K562 (cell line): ENCODE measurements at regions not wholly inside any gene's neighbourhood (a gene's known extent, or its start where the extent isn't known, plus 50 kb on each side); places are given as distances from the start of the nearest gene placed in this dataset.
A peak's percentile ranks its signal among the peaks of the same experiment; 100 is the strongest.

Experiments
- ATAC-seq: fragments of 200-7000 bp; cut with Tn5 transposase; 3 replicates; pipeline ENCODE4 v1.9.1; 2020; ENCODE audit warnings: moderate library complexity
- BruUV-seq: library from RNA; stranded (reverse); fragments of 400-500 nt; replicated peaks from 2 replicates; lab custom pipeline; 2021; lab: Mats Ljungman, UMichigan
- CTCF ChIA-PET: fragments of 300-600 bp; formaldehyde crosslinking; extraction: SDS; loops from one replicate; lab custom pipeline; 2021; ENCODE audit warnings: low intra/inter-chr PET ratio; lab: Yijun Ruan, JAX
- POLR2A ChIA-PET: fragments of 300-600, 350-650 bp; sonication (Branson Sonifier 250); formaldehyde crosslinking; extraction: SDS; loops from one replicate; lab custom pipeline; 2021; ENCODE audit warnings: antibody characterized with exemption, inconsistent platforms; lab: Yijun Ruan, JAX
- DNase-seq, 4 experiments: peaks; one replicate each; pipeline versions ENCODE4 v3.0.0 to v3.0.0-alpha.2; 2011 to 2018; ENCODE audit warnings: low spot score in 3 of 4, mixed read lengths in 3 of 4; ENCODE audit errors: extremely low read depth in 1 of 4
- FAIRE-seq: peaks from 2 replicates; lab custom pipeline; 2011; peaks lifted over from hg19 to GRCh38; lab: Jason Lieb, UNC
- H2AFZ ChIP-seq: 2 replicates; pipeline ENCODE4 v1.6.0; 2011; ENCODE audit warnings: low read depth, low read length, control low read depth, inconsistent platforms
- H3K27ac ChIP-seq: fragments of 200-600 bp; 3 replicates; pipeline ENCODE4 v1.8.0; 2011; ENCODE audit warnings: low read depth, mild to moderate bottlenecking, control low read depth, inconsistent platforms, low read length, moderate library complexity, mixed read lengths; ENCODE audit errors: extremely low read depth
- H3K27me3 ChIP-seq, 2 experiments: fragments of 300-600 bp in 1 of 2; 2 replicates in 1 of 2; 3 replicates in 1 of 2; pipeline versions ENCODE4 v1.6.0 to v1.8.0; 2011; ENCODE audit warnings: inconsistent platforms in 2 of 2, low read length in 2 of 2, mild to moderate bottlenecking in 1 of 2, mixed read lengths in 1 of 2, moderate library complexity in 1 of 2; ENCODE audit not compliant: control insufficient read depth in 2 of 2, insufficient read depth in 2 of 2
- H3K36me3 ChIP-seq: fragments of 300-600 bp; 3 replicates; pipeline ENCODE4 v1.8.0; 2011; ENCODE audit warnings: mild to moderate bottlenecking, low read length, inconsistent platforms; ENCODE audit not compliant: control insufficient read depth, insufficient read depth
- H3K4me1 ChIP-seq, 2 experiments: fragments of 200-600 bp in 1 of 2; replicated peaks in 1 of 2; 2 replicates in 1 of 2; 3 replicates in 1 of 2; pipeline versions ENCODE4 v1.5.1 to v1.8.0; 2011; ENCODE audit warnings: inconsistent platforms in 2 of 2, low read length in 2 of 2, mild to moderate bottlenecking in 1 of 2, mixed read lengths in 1 of 2, moderate library complexity in 1 of 2; ENCODE audit not compliant: control insufficient read depth in 2 of 2, insufficient read depth in 2 of 2
- H3K4me2 ChIP-seq: 2 replicates; pipeline ENCODE4 v1.6.1; 2011; ENCODE audit warnings: low read length, control low read depth, inconsistent platforms, mixed read lengths; ENCODE audit not compliant: insufficient read depth
- H3K4me3 ChIP-seq: fragments of 200-600 bp; sonication (generic), shearing (Covaris generic); 2 replicates; pipeline ENCODE4 v1.5.1; 2016; ENCODE audit warnings: control low read depth, inconsistent platforms
- H3K79me2 ChIP-seq: fragments of 200-600 bp; 3 replicates; pipeline ENCODE4 v1.8.0; 2011; ENCODE audit warnings: low read length, inconsistent platforms; ENCODE audit not compliant: control insufficient read depth, insufficient read depth
- H3K9ac ChIP-seq, 2 experiments: 2 replicates each; pipeline versions ENCODE4 v1.6.0 to v1.6.1; 2011; ENCODE audit warnings: low read depth in 2 of 2, low read length in 2 of 2, control low read depth in 1 of 2, inconsistent platforms in 1 of 2, mild to moderate bottlenecking in 1 of 2, mixed read lengths in 1 of 2; ENCODE audit not compliant: insufficient read depth in 1 of 2
- H3K9me1 ChIP-seq: one replicate; pipeline ENCODE4 v1.6.0; 2011; ENCODE audit warnings: inconsistent platforms, mild to moderate bottlenecking, low read length, moderate library complexity; ENCODE audit not compliant: control insufficient read depth, insufficient read depth
- H3K9me3 ChIP-seq: replicated peaks from 2 replicates; pipeline ENCODE4 v1.5.1; 2011; ENCODE audit warnings: low read depth, low read length, inconsistent platforms; ENCODE audit not compliant: control insufficient read depth, insufficient read depth
- H4K20me1 ChIP-seq: replicated peaks from 2 replicates; pipeline ENCODE4 v1.6.1; 2011; ENCODE audit warnings: low read length, inconsistent platforms, mixed read lengths; ENCODE audit not compliant: control insufficient read depth, insufficient read depth
- C11orf30 ChIP-seq: fragments of 450-650 bp; IDR thresholded peaks from 2 replicates; pipeline ENCODE4 v1.6.1; 2016; ENCODE audit warnings: low read depth, mild to moderate bottlenecking
- CTCF ChIP-seq, 3 experiments: IDR thresholded peaks in 2 of 3; conservative IDR thresholded peaks in 1 of 3; 2 replicates each; pipeline ENCODE4 v1.5.1; 2011 to 2012; ENCODE audit warnings: low read length in 3 of 3, mild to moderate bottlenecking in 3 of 3, control low read depth in 2 of 3, improper control_type of control experiment in 1 of 3, inconsistent platforms in 1 of 3, low read depth in 1 of 3, mixed read lengths in 1 of 3, moderate library complexity in 1 of 3; ENCODE audit not compliant: insufficient read depth in 2 of 3
- FIP1L1 ChIP-seq: fragments of 200-400 bp; formaldehyde crosslinking; IDR thresholded peaks from 2 replicates; pipeline ENCODE4 v1.6.1; 2018; ENCODE audit warnings: mild to moderate bottlenecking, low read depth, low read length; ENCODE audit not compliant: poor library complexity, severe bottlenecking
- HES1 ChIP-seq: fragments of 450-650 bp; IDR thresholded peaks from 2 replicates; pipeline ENCODE4 v1.6.1; 2016; ENCODE audit warnings: low read depth, mild to moderate bottlenecking, moderate library complexity
- MAFK ChIP-seq: IDR thresholded peaks from 2 replicates; pipeline ENCODE4 v1.6.1; 2011; ENCODE audit warnings: low read length, improper control_type of control experiment
- POLR3G ChIP-seq: IDR thresholded peaks from 2 replicates; pipeline ENCODE4 v1.6.1; 2011; ENCODE audit not compliant: insufficient read length, insufficient replicate concordance; ENCODE audit errors: extremely low read depth
- PRPF4 ChIP-seq: fragments of 200-400 bp; formaldehyde crosslinking; IDR thresholded peaks from one replicate; pipeline ENCODE4 v1.6.1; 2017; ENCODE audit warnings: low read length, low read depth, mild to moderate bottlenecking; ENCODE audit not compliant: insufficient read depth, poor library complexity, severe bottlenecking
- REST ChIP-seq, 2 experiments: fragments of 450-650 bp; formaldehyde crosslinking in 1 of 2; IDR thresholded peaks; 2 replicates each; pipeline versions ENCODE4 v1.4.0 to v1.6.1; 2014 to 2020; ENCODE audit warnings: mild to moderate bottlenecking in 2 of 2, borderline replicate concordance in 1 of 2, low read depth in 1 of 2
- SMC3 ChIP-seq: conservative IDR thresholded peaks from 2 replicates; pipeline ENCODE4 v1.6.1; 2011; ENCODE audit warnings: low read depth, low read length, improper control_type of control experiment; ENCODE audit not compliant: insufficient read depth
- WGBS: fragments of 100-300 bp; shearing (Covaris generic); methylation state at CpG from one replicate; pipeline ENCODE4 v1.1.6; 2016; ENCODE audit warnings: low coverage, mixed read lengths; ENCODE audit not compliant: insufficient coverage; ENCODE audit errors: missing lambda C conversion rate; 5-methylcytosine and 5-hydroxymethylcytosine counted together
- in situ Hi-C: fragments of 300-500 bp; cut with MboI; formaldehyde crosslinking; loops from 4 replicates; pipeline ENCODE4 v1.15.0; 2018; ENCODE audit warnings: inconsistent platforms, mixed read lengths
- intact Hi-C: fragments of 100-400 bp; cut with micrococcal nuclease; formaldehyde crosslinking; loops from 2 replicates; pipeline ENCODE4 v1.14.2; 2022

GRCh38 chr13:25037057-25037813 is 58.7 kb upstream of the PABPC3 start:
- H3K9ac ChIP-seq, result no peak overlapping the region
- no peaks in the 10 kb centered on the region for H4K20me1 ChIP-seq
- H3K36me3 ChIP-seq, result no peaks in the 10 kb centered on the region
- peaks cover 6 to 30% of the 10 kb centered on the region in 2 experiments; a peak in 4 of 5 replicates for H3K27me3 ChIP-seq
- no peaks in the 10 kb centered on the region for H3K79me2 ChIP-seq
- H3K4me1 ChIP-seq, result no peaks in the 10 kb centered on the region
- ChIA-PET POLR2A (interaction anchor here (0.8 kb wide), 1 partner anchor 36 kb away, joined by 4 read pairs; no protein-coding TSS in a partner anchor), CTCF (interaction anchor here (1.1 to 1.2 kb wide), 2 partner anchors 32 to 42 kb away, joined by 3 read pairs; no protein-coding TSS in a partner anchor)
- ATAC-seq (peak; percentile 90), FAIRE-seq (peak; percentile 70), DNase-seq (peak; percentile 17 to 66 (median 30))
- in situ Hi-C loops, result no loop called here
- no peaks in the 10 kb centered on the region for H3K9me1 ChIP-seq
- H3K27ac ChIP-seq, result no peak overlapping the region
- no peak overlapping the region for H2AFZ ChIP-seq
- no peaks in the 10 kb centered on the region for H3K9me3 ChIP-seq
- H3K4me3 ChIP-seq, result no peak overlapping the region
- no peak overlapping the region for H3K4me2 ChIP-seq
- WGBS, result 25% methylated on average over 12 of the region's 12 CpGs
- no TSS peak for BruUV-seq
- intact Hi-C loops, result loop anchor here (1.0 kb wide), 1 partner anchor 32 kb away; no protein-coding TSS in a partner anchor
- TF ChIP-seq HES1 (no peak), POLR3G (no peak), C11orf30 (peak; percentile 82), PRPF4 (no peak), REST (IDR thresholded peaks at IDR 0.05; ENCODE audit: borderline replicate concordance) (peak; percentile 50; the same call in 1 of the 2 replicates), REST (CRISPR knock-in tag; IDR thresholded peaks at IDR 0.05; ENCODE audit: low read depth) (no peak), FIP1L1 (no peak), SMC3 (0 out of 2 replicates have a peak, but pooled peaks have one; percentile 37), MAFK (peak; percentile 44; the same call in 1 of the 2 replicates), CTCF (IDR thresholded peaks at IDR 0.05 in 2 of 3, conservative IDR thresholded peaks at IDR 0.05 in 1 of 3; ENCODE audit: insufficient read depth in 2 of 3, low read depth in 1 of 3, low read length in 3 of 3) (peak; percentile 65 to 75 (median 70))
